ENCODE measurements at regions not wholly inside any gene's neighbourhood (a gene's known extent, or its start where the extent isn't known, plus 50 kb on each side); places are given as distances from the start of the nearest gene placed in this dataset.

DNA sequence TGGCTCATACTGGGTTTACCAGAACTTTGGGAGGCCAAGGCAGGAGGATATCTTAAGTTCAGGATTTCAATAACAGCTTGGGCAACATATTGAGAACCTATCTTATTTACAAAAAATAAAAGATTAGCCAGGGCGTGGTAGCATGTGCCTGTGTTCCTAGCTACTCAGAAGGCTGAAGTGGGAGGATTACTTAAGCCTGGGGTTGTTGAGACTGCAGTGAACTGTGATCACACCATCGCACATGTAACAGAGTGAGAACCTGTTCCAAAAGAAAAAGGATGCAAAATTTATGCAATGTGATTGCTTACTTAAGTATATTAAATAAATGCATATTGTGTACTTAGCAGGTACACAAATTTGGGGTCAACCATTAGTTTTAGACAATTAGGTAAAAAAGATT, 768.9 kb upstream of the CDH7 start:
- CTCF ChIA-PET (ENCODE audit: low intra/inter-chr PET ratio), result no interaction called here
- Histone ChIP-seq H3K4me2 (ENCODE audit: insufficient read depth, low read length) (no peak overlapping the region), H3K4me1 (replicated peaks in 1 of 2; ENCODE audit: control insufficient read depth in 2 of 2, insufficient read depth in 2 of 2, low read length in 2 of 2) (no peaks in the 10 kb centered on the region), H3K79me2 (ENCODE audit: control insufficient read depth, insufficient read depth, low read length) (no peaks in the 10 kb centered on the region), H3K9me1 (ENCODE audit: control insufficient read depth, insufficient read depth, low read length) (no peaks in the 10 kb centered on the region), H3K36me3 (ENCODE audit: control insufficient read depth, insufficient read depth, low read length) (no peaks in the 10 kb centered on the region), H3K27ac (ENCODE audit: extremely low read depth, low read depth, low read length) (no peak overlapping the region), H2AFZ (ENCODE audit: low read depth, low read length) (no peak overlapping the region), H3K4me3 (no peak overlapping the region), H3K27me3 (ENCODE audit: control insufficient read depth in 2 of 2, insufficient read depth in 2 of 2, low read length in 2 of 2) (no peaks in the 10 kb centered on the region), H3K9ac (ENCODE audit: insufficient read depth in 1 of 2, low read depth in 2 of 2, low read length in 2 of 2) (no peak overlapping the region), H3K9me3 (replicated peaks; ENCODE audit: control insufficient read depth, insufficient read depth, low read depth, low read length) (no peaks in the 10 kb centered on the region), H4K20me1 (replicated peaks; ENCODE audit: control insufficient read depth, insufficient read depth, low read length) (no peaks in the 10 kb centered on the region)
- POLR2A ChIA-PET, result no interaction called here
- in situ Hi-C loops (cut with MboI) (no loop called here), intact Hi-C loops (cut with micrococcal nuclease) (no loop called here)
- no peak for FAIRE-seq
- 0% methylated on average over 2 of the region's 2 CpGs for WGBS (ENCODE audit: insufficient coverage, low coverage, missing lambda C conversion rate)
- no peak for DNase-seq (ENCODE audit: extremely low read depth in 1 of 4, low spot score in 3 of 4)
- no TSS peak for BruUV-seq (replicated peaks)
- ATAC-seq, result no peak
- TF ChIP-seq, protein P1, sequence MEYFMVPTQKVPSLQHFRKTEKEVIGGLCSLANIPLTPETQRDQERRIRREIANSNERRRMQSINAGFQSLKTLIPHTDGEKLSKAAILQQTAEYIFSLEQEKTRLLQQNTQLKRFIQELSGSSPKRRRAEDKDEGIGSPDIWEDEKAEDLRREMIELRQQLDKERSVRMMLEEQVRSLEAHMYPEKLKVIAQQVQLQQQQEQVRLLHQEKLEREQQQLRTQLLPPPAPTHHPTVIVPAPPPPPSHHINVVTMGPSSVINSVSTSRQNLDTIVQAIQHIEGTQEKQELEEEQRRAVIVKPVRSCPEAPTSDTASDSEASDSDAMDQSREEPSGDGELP (CRISPR knock-in tag; IDR thresholded peaks at IDR 0.05; ENCODE audit: borderline replicate concordance), result no peak
- TF ChIP-seq COPS2 (conservative IDR thresholded peaks at IDR 0.05) (no peak), HNRNPL (IDR thresholded peaks at IDR 0.05; ENCODE audit: low read depth, low read length) (no peak), L3MBTL2 (IDR thresholded peaks at IDR 0.05) (no peak)
- TF ChIP-seq, protein P2, sequence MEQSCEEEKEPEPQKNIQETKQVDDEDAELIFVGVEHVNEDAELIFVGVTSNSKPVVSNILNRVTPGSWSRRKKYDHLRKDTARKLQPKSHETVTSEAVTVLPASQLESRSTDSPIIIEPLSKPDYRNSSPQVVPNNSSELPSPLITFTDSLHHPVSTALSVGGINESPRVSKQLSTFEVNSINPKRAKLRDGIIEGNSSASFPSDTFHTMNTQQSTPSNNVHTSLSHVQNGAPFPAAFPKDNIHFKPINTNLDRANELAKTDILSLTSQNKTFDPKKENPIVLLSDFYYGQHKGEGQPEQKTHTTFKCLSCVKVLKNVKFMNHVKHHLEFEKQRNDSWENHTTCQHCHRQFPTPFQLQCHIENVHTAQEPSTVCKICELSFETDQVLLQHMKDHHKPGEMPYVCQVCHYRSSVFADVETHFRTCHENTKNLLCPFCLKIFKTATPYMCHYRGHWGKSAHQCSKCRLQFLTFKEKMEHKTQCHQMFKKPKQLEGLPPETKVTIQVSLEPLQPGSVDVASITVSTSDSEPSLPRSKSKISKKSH (CRISPR knock-in tag; IDR thresholded peaks at IDR 0.05), result no peak

Measured in K562 (cell line).